ENCODE measurements at regions not wholly inside any gene's neighbourhood (a gene's known extent, or its start where the extent isn't known, plus 50 kb on each side); places are given as distances from the start of the nearest gene placed in this dataset.

DNA sequence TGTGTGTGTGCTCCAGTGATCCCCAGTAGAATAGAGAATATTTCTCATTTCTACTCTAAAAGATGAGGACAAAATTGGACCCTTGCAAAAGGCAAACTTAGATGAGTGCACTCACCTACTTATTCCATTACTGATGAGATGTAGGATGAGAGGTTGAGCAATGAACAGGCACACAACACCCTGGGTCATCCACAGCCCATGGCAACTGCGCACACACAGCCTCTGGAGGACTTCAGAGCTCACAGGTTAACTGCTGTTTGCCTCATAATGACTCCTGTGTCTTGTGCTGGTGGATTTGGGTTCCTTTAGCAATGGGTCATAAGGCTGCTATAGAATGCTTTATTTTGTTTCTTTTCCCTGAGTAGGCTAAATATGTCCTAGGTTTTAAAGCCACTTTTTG is 103.6 kb upstream of the TNFAIP3 start:
- no peak for DNase-seq

GRCh38 chr6:137763886-137764285 is 103.2 kb upstream of the TNFAIP3 start:
- no peak for DNase-seq

- no peak for DNase-seq
Observed at GRCh38 chr6:137764464-137764863, 102.6 kb upstream of the TNFAIP3 start.

DNA sequence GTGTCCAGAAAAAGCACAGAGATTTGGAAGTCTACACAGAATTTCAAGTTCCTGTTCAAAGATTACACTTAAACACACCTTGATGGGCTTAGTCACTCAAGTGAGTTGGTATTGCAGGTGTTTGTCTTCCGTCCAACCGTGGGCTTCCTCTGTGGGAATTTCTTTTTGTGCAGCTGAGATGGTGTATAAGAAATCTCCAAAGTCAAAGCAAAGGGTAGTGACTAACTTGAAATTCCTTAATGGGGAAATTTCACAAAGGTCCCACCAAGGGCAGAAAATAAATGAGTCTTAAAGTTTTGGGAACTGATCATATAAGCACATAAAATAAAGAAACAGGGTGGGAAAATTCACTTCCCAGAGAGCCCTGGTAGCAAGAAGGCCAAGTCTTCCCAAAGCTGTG is 102.0 kb upstream of the TNFAIP3 start:
- no peak for DNase-seq

- no peak for DNase-seq
Observed at GRCh38 chr6:137766596-137767370, 100.3 kb upstream of the TNFAIP3 start.

DNA sequence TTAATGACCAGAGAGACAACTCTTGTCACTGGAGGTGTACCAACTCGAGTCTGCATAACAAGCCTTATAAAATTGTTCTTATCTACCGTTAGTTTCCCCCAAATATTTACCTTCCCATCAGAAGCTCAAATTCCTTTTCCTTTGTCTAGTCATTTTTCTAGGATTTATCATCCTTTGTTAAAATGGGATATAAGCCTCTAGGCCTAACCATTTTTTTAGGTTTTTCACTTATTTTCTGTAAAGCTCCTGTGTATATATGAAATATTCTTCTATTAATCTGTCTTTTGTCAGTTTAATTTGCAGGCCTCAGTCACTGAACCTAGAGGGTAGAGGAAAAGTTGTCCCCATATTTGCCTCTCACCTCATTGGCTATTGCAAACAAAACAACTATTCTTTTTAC is 99.6 kb upstream of the TNFAIP3 start:
- no peak for DNase-seq

- DNase-seq: peak; percentile 32
Observed at GRCh38 chr6:137767911-137768690, 99.0 kb upstream of the TNFAIP3 start.

DNA sequence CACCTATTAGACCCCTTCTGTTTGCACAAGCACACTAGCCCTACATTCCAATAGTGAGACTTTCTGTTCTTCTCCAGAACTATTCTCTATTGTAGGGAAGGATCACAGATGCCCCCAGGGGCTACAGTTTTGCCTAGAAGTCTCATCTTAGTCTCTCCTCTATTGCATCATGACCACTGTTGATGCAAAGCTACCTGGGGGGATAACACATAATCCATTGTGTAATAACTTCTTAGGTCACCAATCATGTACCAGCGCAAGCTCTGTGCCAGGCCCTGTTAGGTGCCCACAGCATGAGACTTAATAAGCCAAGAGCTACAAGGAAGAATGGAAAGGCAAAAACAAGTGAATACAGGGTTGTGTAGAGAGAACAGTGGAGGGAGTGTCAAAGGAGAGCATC is 98.1 kb upstream of the TNFAIP3 start:
- DNase-seq: no peak

GRCh38 chr6:137769797-137770362 is 97.2 kb upstream of the TNFAIP3 start:
- no peak for DNase-seq

- no peak for DNase-seq
Observed at GRCh38 chr6:137772541-137773250, 94.4 kb upstream of the TNFAIP3 start.

- DNase-seq: no peak
Observed at GRCh38 chr6:137775227-137775626, 91.8 kb upstream of the TNFAIP3 start.

GRCh38 chr6:137775720-137776119 is 91.3 kb upstream of the TNFAIP3 start:
- DNase-seq: no peak

GRCh38 chr6:137776256-137776655 is 90.8 kb upstream of the TNFAIP3 start:
- DNase-seq: no peak

DNA sequence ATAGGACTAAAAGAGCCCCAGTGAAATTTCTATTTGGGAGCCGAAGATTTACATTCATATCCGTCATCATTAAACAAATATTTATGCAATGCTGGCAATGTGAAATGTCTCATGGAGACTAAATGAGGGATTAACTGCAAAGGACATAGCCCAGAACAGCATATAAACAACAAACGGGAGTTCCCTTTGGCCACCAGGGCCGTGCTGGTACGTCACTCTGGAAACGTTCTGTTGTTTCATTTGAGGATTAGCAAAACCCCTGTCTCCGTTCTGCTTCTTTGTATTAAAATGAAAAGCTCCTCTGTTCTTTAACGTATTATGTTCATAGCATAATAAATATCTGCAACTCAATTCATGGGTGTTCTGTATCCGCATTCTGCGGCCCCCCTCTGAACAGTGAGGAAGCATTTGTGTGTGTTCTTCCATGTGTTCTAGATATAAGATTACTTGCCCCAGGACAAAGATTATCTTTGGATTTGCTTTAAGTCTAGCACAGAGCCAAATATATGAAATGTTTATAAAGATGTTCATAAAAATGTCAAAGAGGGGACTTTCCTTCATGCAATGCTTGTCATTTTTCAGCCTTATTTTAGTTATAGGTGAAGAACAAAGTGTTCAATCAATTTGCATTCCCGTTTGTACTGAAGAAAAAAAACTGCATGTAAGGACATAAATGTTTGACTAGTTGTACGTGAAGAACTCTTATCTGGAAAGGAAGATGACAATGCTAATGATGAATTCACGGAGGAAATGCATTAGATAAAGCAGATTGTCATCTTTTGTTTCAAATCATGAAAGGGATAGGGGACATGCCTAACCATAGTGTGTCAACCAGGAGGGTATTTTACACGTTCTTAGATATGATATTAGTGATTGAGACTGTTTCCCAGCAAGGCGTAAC is 90.0 kb upstream of the TNFAIP3 start:
- DNase-seq: no peak

DNA sequence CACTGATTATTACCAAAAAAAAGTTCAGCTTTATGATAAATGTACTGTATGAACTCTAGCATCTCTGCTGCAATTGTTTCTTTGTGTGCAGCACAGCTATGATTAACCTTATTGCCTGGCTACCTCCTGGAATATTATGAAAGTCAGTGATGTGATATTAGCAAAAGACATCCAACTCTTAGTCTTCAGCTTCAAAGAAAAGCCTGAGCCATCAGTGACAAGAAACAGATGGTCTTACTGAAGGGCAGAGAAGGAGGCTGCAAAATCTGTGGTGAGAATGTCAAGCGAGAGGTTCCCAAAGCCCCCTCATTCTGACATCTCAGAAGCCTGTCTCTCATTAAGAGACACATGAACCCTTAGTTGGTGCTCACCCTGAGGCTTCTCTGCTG is 89.4 kb upstream of the TNFAIP3 start:
- no peak for DNase-seq

GRCh38 chr6:137779982-137780381 is 87.1 kb upstream of the TNFAIP3 start:
- no peak for DNase-seq

GRCh38 chr6:137780447-137781034 is 86.5 kb upstream of the TNFAIP3 start:
- DNase-seq: no peak

GRCh38 chr6:137781639-137782038 is 85.4 kb upstream of the TNFAIP3 start:
- no peak for DNase-seq

DNA sequence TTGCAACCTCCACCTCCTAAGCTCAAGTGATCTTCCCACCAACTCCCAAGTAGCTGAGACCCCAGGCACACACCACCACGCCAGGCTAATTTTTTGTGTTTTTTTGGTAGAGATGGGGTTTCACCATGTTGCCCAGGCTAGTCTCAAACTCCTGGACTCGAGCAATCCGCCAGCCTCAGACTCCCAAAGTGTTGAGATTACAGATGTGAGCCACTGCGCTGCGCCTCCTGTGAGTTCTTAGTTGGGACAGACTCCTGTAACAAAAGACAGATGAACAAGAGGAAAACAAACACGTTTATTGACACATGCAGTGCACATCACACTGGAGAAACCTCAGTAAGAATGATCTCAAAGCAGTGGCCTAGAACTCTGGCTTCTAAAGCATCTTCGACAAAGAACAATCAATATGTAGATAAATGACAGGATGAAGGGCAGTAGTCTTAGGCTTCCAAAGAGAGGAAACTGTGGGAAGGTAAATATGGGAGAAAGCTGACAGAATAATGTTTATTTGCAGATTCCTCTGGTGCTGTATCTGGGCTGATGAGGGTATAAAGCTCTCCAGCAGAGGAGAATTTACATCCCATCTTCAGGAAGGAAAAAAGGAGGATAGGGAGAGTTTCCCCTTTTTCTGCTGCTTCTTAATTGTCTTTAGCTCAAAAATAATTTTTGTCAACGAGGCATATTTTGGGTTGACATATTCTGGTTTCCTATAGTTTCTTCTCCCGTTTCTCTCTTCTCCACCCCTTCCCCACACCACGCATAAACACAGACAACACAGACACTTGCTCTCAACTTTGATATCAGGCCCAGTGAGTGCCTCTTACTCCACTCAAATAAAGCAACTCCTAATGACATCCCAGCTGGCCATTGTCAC is 84.7 kb upstream of the TNFAIP3 start:
- no peak for DNase-seq

DNA sequence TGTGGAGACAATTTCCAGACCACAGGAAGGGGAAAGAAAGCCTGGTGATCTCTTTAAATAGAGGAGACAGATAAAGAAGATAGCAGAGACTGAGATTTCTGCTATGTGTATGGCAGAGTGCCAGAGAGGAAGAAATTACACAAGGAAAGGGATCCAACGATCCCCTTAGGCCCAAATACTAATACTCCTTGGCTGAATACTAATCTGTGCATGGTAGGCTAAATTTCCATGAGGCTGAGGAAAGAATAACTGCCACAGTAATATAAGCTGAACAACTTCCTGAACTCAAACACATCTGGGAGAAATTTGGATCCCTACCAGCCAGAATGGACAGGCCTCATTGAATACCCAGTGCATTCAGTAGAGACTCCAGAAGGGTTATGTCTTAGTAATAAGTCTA is 83.3 kb upstream of the TNFAIP3 start:
- DNase-seq: no peak

DNA sequence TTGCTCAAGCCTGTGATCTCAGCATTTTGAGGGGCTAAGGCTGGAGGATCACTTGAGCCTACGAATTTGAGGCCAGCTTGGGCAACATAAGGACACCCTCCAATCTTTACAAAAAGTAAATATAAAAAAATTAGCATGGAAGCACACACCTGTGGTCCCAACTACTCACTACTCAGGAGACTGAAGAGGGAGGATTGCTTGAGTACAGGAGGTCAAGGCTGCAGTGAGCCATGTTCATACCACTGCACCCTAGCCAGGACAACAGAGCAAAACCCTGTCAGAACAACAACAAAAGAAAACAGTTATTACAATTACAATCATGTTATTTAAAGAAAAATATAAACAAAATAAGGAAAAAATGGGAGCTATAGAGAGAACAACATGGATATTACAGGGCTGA is 82.5 kb upstream of the TNFAIP3 start:
- DNase-seq: no peak

All from CD4-positive, alpha-beta T cell treated with Interleukin-12 subunit alpha and Interleukin-12 subunit beta, for 1 hour (primary cell).